Gastroesophageal sphincter (tissue), 3 donors: ENCODE measurements at regions not wholly inside any gene's neighbourhood (a gene's known extent, or its start where the extent isn't known, plus 50 kb on each side); places are given as distances from the start of the nearest gene placed in this dataset.

Source experiments
- EP300 ChIP-seq: sonication (generic); formaldehyde crosslinking; IDR thresholded peaks from one replicate; pipeline ENCODE4 v1.6.1; 2017; ENCODE audit warnings: antibody characterized with exemption, mild to moderate bottlenecking
- POLR2AphosphoS5 ChIP-seq: sonication (generic); formaldehyde crosslinking; IDR thresholded peaks from one replicate; pipeline ENCODE4 v1.6.1; 2017; ENCODE audit warnings: antibody characterized with exemption
- TF ChIP-seq, protein P1 (sequence below), 4 experiments: fragments of 200-600 bp in 2 of 4; fragments of 450-650 bp in 2 of 4; sonication (generic) in 1 of 4; IDR thresholded peaks; one replicate each; pipeline ENCODE4 v1.5.1; 2017 to 2019; ENCODE audit warnings: antibody characterized with exemption in 4 of 4, mild to moderate bottlenecking in 2 of 4, moderate library complexity in 2 of 4

DNA sequence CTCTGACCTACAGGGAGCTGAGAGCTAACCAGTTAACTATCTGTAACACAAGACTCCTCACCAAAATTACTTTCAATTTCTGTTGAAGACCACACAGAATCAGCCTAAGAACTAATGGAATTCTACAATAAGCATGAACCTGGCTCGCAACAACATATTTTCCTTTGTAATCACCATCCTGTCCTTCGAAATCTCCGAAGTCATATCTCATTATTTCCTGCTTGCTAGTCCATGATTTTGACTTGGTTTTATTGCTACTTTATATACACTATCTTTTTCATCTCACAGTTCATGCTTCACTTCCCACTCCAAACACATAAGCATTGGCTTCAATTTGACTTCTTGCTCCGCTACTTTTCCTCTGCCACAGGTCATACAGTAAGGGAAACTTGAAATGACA, 405.8 kb upstream of the FKBP1C start:
- TF ChIP-seq EP300 (no peak), POLR2AphosphoS5 (no peak)
- TF ChIP-seq, protein P1, sequence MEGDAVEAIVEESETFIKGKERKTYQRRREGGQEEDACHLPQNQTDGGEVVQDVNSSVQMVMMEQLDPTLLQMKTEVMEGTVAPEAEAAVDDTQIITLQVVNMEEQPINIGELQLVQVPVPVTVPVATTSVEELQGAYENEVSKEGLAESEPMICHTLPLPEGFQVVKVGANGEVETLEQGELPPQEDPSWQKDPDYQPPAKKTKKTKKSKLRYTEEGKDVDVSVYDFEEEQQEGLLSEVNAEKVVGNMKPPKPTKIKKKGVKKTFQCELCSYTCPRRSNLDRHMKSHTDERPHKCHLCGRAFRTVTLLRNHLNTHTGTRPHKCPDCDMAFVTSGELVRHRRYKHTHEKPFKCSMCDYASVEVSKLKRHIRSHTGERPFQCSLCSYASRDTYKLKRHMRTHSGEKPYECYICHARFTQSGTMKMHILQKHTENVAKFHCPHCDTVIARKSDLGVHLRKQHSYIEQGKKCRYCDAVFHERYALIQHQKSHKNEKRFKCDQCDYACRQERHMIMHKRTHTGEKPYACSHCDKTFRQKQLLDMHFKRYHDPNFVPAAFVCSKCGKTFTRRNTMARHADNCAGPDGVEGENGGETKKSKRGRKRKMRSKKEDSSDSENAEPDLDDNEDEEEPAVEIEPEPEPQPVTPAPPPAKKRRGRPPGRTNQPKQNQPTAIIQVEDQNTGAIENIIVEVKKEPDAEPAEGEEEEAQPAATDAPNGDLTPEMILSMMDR (IDR thresholded peaks at IDR 0.05), result no peak
